Left lung (tissue), 4 donors: ENCODE measurements at regions not wholly inside any gene's neighbourhood (a gene's known extent, or its start where the extent isn't known, plus 50 kb on each side); places are given as distances from the start of the nearest gene placed in this dataset.

Experiments
- ATAC-seq: fragments of 200-7000 bp; cut with Tn5 transposase; one replicate; pipeline ENCODE4 v1.9.1; 2020; ENCODE audit warnings: moderate library complexity
- DNase-seq, 4 donors: peaks; one replicate each; pipeline ENCODE4 v3.0.0-alpha.2; 2013 to 2020
- H3K27ac ChIP-seq, 2 donors: fragments of 200-600 bp; sonication (generic) in 1 of 2; one replicate each; pipeline versions ENCODE4 v1.5.0 to v1.8.0; 2020 to 2021
- H3K27me3 ChIP-seq, 2 donors: fragments of 200-600 bp; sonication (generic) in 1 of 2; one replicate each; pipeline versions ENCODE4 v1.5.0 to v1.8.0; 2020 to 2021
- H3K36me3 ChIP-seq, 2 donors: fragments of 200-600 bp; sonication (generic) in 1 of 2; one replicate each; pipeline versions ENCODE4 v1.5.0 to v1.8.0; 2020 to 2021
- H3K4me1 ChIP-seq, 2 donors: fragments of 200-600 bp; one replicate each; pipeline ENCODE4 v1.8.0; 2021
- H3K4me3 ChIP-seq, 2 donors: fragments of 200-600 bp; sonication (generic) in 1 of 2; one replicate each; pipeline versions ENCODE4 v1.5.0 to v1.8.0; 2020 to 2021; ENCODE audit warnings: mild to moderate bottlenecking in 1 of 2
- H3K9me3 ChIP-seq, 2 donors: fragments of 200-600 bp; sonication (generic) in 1 of 2; one replicate each; pipeline versions ENCODE4 v1.5.0 to v1.8.0; 2020 to 2021
- CTCF ChIP-seq, 2 donors: fragments of 200-600 bp; sonication (generic) in 1 of 2; IDR thresholded peaks; one replicate each; pipeline versions ENCODE4 v1.5.0 to v1.8.0; 2021; ENCODE audit warnings: antibody characterized with exemption in 2 of 2
- intact Hi-C, 2 donors: fragments of 100-400 bp; cut with DNase I; formaldehyde crosslinking; loops; one replicate each; pipeline versions ENCODE4 v1.11.2 to v1.14.2; 2022
- donor health status: DM: no; HTN: yes; CAD: no.
- donor health status: DM: no; HTN: no; CAD: no.

GRCh38 chr11:95461348-95461747 is 230.3 kb upstream of the SESN3 start:
- Histone ChIP-seq H3K4me3 (no peak overlapping the region), H3K9me3 (no peaks in the 10 kb centered on the region), H3K27ac (no peak overlapping the region), H3K27me3 (no peaks in the 10 kb centered on the region), H3K4me1 (peaks cover 0 to 7% of the 10 kb centered on the region in 2 donors), H3K36me3 (no peaks in the 10 kb centered on the region)
- intact Hi-C loops: no loop called here
- peak; percentile 77 for ATAC-seq
- DNase-seq: no peak
- TF ChIP-seq CTCF (IDR thresholded peaks at IDR 0.05): no peak

- Histone ChIP-seq H3K4me1 (peaks cover 0 to 7% of the 10 kb centered on the region in 2 donors), H3K9me3 (no peaks in the 10 kb centered on the region), H3K27me3 (no peaks in the 10 kb centered on the region), H3K27ac (no peak overlapping the region), H3K36me3 (no peaks in the 10 kb centered on the region), H3K4me3 (no peak overlapping the region)
- DNase-seq: peak in 2 of 4 donors; percentile 82 to 83
- no peak for TF ChIP-seq CTCF (IDR thresholded peaks at IDR 0.05)
- ATAC-seq: peak; percentile 56
- intact Hi-C loops: no loop called here
Measured at GRCh38 chr11:95459291-95460042, 228.5 kb upstream of the SESN3 start.

GRCh38 chr11:95456714-95457491 is 225.9 kb upstream of the SESN3 start:
- intact Hi-C loops: no loop called here
- no peak for TF ChIP-seq CTCF (IDR thresholded peaks at IDR 0.05)
- peaks cover 0 to 10% of the 10 kb centered on the region in 2 donors for H3K4me1 ChIP-seq
- no peaks in the 10 kb centered on the region for H3K9me3 ChIP-seq
- DNase-seq (no peak), ATAC-seq (no peak)
- no peaks in the 10 kb centered on the region for H3K36me3 ChIP-seq
- no peak overlapping the region for H3K27ac ChIP-seq
- no peaks in the 10 kb centered on the region for H3K27me3 ChIP-seq
- H3K4me3 ChIP-seq: no peak overlapping the region

GRCh38 chr11:95455228-95455970 is 224.4 kb upstream of the SESN3 start:
- TF ChIP-seq CTCF (IDR thresholded peaks at IDR 0.05): no peak
- Histone ChIP-seq H3K27me3 (no peaks in the 10 kb centered on the region), H3K27ac (no peak overlapping the region), H3K9me3 (no peaks in the 10 kb centered on the region), H3K36me3 (no peaks in the 10 kb centered on the region), H3K4me3 (no peak overlapping the region), H3K4me1 (peaks cover 0 to 10% of the 10 kb centered on the region in 2 donors)
- DNase-seq (no peak), ATAC-seq (no peak)
- intact Hi-C loops: no loop called here
